AG09319 (cell line): ENCODE measurements at regions not wholly inside any gene's neighbourhood (a gene's known extent, or its start where the extent isn't known, plus 50 kb on each side); places are given as distances from the start of the nearest gene placed in this dataset.

Experiments used
- DNase-seq: peaks from one replicate; pipeline ENCODE4 v3.0.0-alpha.2; 2010; ENCODE audit warnings: low read depth; ENCODE audit errors: extremely low read depth
- TF ChIP-seq, protein P1 (sequence below): IDR thresholded peaks from 2 replicates; pipeline ENCODE4 v1.5.1; 2011; ENCODE audit warnings: low read depth, mild to moderate bottlenecking, inconsistent platforms, low read length, moderate library complexity

DNA sequence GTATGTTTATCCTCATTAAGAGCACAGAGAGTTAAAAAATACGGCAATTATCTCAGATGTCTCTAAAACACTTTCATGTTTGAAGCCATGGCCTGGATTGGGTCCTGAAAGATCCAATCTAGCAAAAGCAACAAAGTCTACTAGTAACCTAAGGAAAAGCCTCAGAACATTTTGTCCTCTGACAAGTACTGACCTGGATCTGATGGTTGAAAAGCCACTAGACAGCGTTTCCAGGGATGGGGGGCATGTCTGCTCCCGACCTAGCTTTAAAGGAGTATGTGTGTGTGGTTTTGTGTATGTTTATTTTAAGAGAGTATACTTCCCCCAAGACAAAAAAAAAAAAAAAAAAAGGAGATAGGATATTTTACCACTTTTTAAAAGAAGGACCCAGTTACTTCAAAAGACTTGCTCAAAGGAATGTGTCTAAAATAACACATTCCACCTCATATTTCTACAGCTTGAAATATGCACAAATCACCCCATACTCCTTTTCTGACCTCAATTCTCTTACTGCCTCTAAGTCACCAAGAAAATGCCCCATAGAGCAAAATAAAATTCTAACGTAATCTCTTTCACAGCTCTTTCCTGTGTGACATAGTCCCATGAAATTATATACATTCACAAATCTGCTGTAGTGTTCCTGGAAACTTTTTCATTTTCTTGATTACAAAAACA is 189.0 kb upstream of the TTC29 start:
- no peak for DNase-seq
- TF ChIP-seq, protein P1, sequence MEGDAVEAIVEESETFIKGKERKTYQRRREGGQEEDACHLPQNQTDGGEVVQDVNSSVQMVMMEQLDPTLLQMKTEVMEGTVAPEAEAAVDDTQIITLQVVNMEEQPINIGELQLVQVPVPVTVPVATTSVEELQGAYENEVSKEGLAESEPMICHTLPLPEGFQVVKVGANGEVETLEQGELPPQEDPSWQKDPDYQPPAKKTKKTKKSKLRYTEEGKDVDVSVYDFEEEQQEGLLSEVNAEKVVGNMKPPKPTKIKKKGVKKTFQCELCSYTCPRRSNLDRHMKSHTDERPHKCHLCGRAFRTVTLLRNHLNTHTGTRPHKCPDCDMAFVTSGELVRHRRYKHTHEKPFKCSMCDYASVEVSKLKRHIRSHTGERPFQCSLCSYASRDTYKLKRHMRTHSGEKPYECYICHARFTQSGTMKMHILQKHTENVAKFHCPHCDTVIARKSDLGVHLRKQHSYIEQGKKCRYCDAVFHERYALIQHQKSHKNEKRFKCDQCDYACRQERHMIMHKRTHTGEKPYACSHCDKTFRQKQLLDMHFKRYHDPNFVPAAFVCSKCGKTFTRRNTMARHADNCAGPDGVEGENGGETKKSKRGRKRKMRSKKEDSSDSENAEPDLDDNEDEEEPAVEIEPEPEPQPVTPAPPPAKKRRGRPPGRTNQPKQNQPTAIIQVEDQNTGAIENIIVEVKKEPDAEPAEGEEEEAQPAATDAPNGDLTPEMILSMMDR = no peak

DNA sequence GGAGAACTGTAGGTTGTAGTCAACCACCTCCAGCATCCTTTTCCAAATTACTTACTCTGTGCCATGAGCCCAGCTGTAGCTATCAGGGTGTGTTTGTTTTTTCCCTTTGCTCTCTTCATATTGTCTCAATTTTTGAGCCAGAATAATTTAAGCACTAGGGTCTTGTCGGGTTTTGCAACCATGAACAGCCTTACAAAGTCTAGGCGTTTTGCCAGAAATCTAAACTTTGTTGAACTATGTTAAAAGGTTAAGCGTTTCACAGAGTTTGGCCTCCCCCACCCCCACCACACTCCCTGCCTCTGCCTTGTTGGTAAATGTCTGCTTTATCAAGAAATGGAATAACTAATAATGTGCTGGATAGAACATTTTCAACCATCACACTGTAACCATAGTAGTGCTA is 190.6 kb upstream of the TTC29 start:
- TF ChIP-seq, protein P1 = no peak
- DNase-seq = peak; percentile 30

DNA sequence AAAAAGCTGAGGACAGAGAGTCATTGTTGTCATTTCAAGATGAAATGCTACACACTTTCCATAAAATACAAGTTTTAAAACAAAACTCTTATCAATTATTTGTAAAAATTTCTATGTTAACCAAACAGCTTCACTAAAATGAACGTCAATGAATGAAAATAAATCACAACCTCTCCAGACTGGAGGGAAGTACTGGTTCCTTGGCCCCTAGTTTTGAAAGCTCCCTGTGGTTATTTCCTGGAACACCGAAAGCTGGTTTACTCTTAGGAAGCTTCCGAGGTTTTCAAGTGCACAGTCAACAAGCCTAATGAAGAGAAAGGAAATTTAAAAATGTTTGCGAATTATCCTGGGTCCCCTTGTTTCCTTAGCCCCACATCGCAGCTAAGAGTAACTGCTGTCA is 191.1 kb upstream of the TTC29 start:
- TF ChIP-seq, protein P1 = no peak
- DNase-seq = no peak

DNA sequence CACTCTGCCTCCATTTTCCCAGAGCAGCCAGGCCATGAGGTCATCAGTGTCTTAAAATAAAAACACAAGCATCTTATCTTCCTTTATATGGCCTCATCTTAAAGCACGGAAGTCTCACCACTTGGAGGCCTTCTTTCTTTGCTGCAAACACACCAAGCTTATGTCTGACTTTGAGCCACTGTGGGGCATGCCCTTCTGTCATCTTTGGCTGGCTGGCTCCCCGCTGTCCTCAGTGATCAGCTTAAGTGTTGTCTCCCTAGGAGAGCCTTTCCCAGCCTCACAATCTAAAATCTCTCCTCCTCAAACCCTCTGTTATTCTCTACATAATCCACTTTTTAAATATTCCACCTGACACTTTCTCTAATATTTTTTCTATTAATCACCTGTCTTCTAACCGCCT is 191.6 kb upstream of the TTC29 start:
- DNase-seq = no peak
- TF ChIP-seq, protein P1 = no peak

DNA sequence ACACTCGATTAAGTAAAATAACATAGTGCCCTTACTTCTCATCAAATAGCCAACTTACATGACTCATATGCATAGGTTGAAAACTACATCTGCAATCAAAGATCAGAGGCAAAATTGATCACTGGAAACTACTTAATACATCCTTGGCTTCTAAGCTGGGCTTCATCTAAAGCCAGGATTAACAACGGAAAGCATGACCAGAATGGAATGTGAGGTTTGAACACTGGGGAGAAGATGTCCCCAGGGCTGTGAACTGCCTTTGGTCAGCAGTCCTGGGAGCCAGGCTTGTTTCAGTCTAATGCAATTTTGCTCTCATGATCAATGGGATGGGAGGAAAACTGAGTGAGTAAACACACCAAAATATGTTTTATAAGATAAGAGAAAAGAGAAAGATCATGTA is 192.5 kb upstream of the TTC29 start:
- DNase-seq = no peak
- TF ChIP-seq, protein P1 = no peak

DNA sequence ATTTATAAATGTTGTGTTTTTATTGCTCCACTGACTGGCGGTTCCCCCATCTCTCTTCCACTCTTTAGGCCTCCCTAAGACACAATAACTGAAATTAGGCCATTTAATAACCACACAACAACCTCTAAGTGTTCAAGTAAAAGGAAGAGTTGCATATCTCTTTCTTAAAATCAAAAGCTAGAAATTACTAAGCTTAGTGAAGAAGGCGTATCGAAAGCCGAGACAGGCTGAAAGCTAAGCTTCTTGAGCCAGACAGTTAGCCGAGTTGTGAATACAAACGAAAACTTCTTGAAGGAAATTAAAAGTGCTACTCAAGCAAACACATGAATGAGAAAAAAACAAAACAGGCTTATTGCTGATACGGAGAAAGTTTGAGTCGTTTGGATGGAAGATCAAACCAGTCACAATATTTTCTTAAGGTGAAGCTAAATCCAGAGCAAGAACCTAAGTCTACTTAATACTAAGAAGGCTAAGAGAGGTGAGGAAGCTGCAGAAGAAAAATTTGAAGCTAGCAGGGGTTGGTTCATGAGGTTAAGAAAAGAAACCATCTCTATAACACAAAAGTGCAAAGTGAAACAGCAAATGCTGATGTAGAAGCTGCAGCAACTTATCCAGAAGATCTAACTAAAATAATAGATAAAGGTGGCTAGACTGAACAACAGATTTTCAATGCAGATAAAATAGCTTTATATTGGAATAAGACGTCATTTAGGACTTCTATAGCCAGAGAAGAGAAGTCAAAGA is 194.0 kb upstream of the TTC29 start:
- TF ChIP-seq, protein P1 = no peak
- no peak for DNase-seq

DNA sequence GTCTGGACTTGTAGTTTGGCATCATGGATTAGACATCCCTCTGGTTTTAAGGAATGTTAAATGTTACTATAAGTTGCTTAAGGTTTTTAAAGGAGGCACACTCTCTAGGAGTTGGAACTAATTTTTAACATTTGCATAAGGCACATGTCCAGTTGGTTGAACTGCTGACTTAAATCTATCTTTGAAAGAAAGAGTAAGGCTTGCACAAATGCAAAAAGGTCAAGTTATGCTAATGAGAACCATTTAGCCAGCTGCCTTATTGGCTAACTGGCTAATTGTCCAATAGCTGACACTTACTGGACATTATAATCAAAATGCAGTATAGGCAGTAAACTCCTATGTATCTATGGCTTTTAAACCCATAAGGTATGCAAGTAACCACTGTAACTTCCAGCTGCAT is 206.1 kb upstream of the TTC29 start:
- TF ChIP-seq, protein P1 = no peak
- DNase-seq = no peak
